Bone marrow (tissue), 2 donors: ENCODE measurements at regions not wholly inside any gene's neighbourhood (a gene's known extent, or its start where the extent isn't known, plus 50 kb on each side); places are given as distances from the start of the nearest gene placed in this dataset.

Source experiments
- DNase-seq, 2 donors: peaks; one replicate each; lab custom pipeline; 2025; lab: John Stamatoyannopoulos, UW

DNA sequence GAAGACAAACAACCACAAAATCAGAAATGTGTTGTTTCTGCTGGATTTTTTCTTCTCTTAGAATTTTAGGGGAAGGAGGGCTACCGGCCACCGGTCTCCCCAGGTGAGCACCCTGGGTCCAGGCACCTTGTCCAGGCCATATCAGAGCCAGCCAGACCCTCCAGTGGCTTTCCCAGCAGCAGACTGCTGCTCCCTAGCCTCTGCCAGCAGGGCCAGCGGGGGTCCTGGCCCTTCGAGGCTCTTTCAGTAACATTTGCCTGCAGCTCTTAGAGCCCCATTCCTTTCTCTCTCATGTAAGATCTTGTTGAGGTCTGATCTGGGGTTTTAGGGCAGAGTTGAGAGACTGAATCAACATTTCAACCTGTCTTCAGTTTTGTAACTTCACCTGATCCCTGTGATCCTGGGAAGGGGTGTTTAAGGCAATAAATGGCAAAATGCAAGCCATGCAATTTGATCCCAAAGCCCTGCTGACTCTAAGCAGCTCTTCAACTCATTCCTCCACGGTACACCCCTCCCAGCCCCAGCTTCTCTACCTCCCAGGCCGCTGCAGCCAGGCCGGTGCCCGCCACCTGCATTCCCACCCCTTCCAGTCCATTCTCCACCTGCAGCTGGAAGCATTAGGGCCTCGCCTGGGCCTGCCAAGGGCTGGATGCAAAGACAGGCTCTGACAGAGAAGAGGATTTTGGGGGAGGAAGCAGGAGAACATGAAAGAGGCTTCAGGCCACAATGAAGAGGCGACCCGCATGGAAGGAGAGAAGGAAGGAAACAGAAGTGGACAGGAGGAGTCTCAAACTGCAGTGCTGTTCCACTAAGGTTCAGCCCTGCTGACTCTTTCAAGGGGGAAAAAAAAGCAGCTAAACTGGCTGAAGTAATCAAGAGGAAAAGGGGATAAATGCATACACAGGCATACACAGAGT is 113.0 kb upstream of the FGF3 start:
- no peak for DNase-seq

DNA sequence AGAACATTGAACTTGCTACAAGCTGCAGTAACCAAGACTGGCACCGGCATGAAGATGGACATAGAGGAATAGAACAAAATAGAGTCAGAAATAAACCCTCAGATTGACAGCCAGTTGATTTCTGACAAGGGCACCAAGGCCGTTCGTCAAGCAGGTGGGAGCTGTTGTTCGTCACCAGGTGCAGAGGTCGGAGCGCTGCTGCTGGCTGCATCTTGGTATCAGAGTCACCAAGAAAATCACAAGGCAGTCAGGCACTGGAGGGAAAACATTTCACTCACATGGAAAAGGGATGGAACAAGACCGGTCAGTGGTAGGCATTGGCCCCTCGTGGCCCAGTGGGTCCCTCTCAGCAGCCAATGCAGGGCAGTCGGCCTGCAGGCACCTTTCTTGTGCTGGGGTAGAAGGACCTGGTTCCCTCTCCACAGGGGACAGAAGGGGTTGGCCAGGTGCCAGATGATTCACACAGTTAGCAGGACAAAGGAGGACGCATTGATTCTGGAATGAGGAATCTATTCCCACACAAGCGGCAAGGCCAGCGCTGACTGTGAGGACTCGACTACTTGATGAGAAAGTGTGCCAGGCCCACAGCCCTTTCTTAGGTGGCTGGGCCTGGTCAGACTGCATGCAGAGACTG is 115.8 kb upstream of the FGF3 start:
- DNase-seq, result no peak

DNA sequence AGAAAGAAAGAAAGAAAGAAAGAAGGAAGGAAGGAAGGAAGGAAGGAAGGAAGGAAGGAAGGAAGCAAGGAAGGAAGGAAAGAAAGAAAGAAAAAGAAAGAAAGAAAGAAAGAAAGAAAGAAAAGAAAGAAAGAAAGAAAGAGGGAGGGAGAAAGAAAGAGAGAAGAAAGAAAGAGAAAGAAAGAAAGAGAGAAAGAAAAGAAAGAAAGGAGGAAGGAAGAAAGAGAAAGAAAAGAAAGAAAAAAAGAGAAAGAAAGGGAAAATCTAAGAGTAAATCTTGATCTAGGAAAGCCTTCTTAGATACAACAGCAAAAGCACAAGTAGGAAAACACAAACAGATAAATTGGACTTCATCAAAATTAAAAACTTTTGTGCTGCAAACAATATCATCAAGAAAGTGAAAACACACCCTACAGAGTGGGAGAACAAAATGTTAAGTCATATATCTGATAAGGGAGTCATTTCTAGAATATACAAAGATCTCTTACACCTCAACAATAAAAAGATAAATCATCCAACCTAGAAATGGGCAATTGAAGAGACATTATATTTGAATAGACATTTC is 116.8 kb upstream of the FGF3 start:
- no peak for DNase-seq

DNA sequence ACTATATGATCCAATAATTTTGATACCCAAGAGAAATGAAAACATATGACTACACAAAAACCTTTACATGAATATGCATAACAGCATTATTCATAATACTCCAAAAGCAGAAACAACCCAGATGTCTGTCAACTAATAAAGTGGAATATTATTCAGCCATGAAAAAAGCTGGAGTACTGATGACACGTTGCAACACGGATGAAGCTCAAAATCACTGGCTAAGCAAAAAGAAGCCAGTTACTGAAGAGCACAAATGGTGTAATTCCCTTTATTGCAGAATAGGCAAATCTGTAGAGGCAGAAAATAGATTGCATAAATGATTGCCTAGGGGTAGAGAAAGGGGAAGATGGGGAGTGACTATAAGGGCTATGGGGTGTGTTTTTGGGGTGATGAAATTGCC is 117.6 kb upstream of the FGF3 start:
- no peak for DNase-seq

DNA sequence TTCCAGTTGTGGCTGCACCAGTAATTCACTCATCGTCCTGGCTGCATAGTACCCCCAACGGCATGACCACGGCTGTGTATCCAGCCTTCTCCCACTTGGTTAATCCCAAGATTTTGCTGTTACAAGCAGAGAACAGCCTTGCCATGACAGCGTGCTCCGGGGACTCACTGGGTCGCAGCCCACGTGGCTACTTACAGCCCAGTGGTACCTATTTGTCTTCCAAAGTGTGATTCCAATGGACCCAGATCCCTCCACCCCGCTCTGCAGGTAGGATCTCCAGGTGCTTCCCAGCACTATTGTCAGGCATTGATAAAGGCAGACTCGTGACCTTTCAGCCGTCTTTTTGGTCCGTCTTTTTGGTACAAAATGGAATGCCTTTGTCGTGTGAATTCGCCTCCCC is 119.0 kb upstream of the FGF3 start:
- no peak for DNase-seq

DNA sequence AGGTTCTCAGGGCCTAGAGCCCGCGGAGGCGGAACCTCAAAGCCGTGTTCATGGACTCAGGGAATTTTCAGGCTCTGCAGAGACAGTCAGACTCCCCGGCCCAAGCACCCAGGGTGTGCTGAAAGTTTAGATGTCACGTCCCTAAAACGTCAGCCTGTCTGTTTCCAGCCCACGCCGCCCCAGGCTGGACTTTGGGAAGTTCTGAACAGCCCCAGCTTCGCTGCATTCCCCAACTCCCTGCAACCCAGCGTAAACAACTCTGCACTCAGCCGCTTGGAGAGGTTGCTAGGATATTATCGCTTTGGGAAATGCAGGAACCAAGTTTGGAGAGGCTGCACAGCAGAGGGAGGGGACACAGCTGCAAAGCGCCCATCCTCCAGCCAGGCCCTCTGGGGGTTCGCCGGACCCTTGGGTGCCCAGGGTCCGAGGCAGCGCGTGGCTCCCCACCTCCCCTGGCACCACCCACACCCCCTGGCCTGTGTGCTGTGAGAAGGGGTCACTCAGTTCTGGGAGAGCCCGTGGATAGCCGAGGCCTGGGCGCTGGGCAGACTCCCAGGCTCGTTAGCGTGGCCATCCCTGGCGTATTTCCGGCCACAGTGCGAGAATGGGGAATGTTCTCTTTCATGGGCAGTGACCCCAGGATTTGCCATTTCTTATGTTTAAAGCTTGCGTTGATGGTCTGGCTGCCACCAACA is 120.5 kb upstream of the FGF3 start:
- no peak for DNase-seq

DNA sequence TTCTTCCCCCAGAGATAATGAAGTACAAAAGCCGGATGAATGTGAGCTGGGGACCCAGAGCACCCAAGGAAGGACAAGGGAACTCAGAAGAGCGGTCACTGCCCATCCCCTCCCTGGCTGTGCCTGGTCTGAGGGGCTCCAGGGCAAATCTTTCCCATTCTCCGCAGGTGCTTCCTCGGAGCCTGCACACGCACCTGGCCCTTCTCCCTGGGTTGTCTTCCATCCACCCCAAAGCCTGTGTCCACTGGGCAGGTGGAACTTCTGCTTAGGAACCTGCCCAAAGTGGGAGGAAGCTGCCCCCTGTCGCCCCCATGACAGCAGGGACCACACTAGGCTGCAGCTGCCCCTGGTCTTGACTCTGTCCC is 121.0 kb upstream of the FGF3 start:
- DNase-seq, result no peak

DNA sequence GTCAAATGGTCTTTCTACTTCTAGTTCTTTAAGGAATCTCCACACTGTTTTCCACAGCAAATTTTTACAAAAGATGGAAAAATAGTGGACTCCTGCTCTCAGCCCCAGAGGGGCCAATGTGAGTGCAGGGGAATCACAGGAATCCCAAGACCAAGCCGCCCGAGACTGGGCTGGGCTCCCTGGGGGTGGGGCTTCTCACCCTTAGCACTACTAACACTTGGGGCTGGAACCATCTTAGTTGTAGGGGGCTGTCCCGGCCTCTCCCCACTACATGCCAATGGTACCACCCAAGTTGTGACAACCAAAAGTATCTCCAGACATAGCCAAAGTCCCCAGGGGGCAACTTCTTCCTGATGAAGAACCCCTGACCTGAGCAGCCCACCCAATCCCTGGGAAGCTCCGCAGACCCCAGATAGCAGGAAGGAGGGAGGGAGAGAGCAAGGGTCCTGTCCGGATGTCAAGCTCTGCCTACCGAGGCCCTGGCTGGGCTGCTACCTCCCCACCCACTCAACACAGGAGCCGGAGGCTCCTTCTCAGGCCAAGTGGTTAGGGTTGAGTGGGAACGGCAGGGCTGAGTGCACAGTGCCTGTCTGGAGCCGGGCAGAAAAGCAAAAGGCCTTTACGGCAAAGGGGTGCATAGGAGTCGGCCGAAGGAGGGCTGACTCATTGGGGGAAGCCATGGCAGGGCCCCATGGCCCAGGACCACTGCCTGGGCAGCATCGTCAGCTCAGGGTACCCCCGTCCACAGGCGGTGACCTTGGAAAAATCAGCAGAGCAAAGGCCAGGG is 122.5 kb upstream of the FGF3 start:
- no peak for DNase-seq

DNA sequence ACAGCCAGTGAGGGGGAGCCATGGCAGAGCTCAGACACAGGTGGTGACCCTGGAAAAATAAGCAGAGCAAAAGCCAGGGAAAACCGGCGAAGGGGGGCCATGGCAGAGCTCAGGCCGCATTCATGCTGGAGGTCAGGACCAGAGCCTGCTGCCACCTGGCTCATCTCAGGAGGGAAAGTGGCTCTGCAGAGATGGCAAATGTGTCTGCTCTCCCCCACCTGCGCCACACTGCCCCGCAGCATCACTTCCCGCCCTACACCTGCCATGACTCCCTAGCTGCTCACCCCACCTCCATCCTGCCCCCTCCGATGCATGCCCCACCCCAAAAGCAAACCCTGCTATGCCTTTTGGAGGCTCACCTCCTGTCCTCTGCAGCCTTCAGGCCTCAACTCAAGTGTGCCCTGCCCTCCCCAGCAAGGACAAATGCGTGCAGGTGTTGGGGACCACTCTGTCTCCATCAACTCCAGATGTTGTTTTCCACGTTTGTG is 123.2 kb upstream of the FGF3 start:
- no peak for DNase-seq

DNA sequence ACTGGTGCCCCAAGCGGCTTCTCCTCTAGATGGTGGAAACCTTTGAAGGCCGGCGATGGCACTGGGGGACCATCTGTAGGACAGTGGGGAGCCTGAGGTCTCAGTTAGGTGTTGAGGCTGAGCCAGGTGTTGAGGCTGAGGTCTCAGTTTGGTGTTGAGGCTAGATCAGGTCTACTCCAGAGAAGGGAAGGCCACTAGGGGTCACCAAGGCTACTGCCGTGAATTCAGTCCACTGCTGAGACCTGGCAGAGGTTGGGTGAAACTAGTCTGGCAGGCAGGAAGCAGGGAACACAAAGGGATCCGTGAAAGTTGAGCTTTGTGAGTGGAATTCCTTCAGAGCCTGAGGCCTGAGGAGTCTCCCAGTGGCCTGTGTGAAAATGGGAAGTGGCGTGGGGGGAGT is 123.8 kb upstream of the FGF3 start:
- DNase-seq, result no peak

DNA sequence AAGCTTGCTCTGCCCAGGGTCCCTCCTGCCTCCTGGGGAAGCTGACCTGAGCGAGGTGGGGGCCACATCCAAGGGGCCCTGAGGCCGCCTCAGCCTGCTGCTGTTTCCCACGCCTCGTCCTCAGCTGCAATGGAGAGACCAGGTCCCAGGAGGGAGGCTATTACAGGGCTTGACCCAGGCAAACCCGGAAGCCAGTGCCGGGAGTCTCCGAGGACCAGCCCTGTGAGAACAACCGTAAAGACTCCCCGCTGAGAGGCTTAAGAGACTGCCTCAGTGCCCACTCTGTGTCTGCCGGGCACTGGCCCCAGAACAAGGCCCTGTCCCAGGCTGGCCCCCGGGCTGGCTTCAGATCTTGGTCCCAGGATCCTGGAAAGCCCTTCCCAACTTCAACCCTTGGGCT is 124.3 kb upstream of the FGF3 start:
- DNase-seq, result no peak

DNA sequence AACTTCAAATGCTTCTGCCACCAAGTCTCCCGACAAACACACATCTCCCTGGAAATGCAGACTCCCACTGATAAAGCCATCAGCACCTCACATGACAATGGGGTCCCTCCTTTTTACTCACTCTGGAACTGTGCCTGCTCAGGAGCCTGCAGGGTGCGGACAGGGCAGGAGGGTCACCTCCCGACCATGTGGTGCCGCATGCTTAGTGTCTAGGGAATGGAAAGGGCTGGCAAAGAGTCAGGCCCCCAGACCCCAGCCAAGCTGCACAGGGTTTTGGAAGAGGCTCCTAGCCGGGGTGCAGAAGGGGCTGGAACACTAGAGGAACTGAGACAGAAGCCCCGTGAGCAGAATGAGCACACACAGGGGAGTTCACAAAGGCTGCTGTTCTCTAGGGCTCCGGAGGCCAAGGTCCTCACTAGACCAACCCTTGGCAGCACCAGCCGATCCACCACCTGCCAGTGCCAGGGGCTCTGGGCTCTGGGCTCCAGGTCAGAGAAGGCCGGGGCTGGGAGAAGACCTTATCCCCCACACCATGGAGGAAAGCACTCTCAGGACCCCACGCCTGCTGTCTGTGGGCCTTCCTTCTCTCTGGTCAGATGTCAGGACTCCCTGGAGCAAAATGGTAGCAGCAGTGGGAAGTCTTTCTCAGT is 125.1 kb upstream of the FGF3 start:
- DNase-seq, result no peak

DNA sequence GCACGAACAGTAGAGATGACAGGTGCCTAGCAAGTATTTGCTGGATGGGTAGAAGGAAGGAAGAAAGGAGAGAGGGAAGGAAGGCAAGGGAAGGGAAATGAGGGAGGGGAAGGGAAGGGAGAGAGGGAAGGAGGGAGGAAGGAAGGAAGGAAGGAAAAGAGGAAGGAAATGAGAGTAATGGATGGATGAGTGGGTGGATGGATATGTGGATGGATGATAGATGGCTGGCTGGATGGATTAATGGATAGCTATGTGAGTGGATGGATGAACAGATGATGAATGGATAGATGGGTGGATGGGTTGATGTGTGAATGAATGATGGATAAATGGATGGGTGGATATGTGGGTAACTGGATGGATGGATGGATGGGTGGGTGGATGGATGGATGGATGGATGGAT is 125.9 kb upstream of the FGF3 start:
- DNase-seq, result no peak

DNA sequence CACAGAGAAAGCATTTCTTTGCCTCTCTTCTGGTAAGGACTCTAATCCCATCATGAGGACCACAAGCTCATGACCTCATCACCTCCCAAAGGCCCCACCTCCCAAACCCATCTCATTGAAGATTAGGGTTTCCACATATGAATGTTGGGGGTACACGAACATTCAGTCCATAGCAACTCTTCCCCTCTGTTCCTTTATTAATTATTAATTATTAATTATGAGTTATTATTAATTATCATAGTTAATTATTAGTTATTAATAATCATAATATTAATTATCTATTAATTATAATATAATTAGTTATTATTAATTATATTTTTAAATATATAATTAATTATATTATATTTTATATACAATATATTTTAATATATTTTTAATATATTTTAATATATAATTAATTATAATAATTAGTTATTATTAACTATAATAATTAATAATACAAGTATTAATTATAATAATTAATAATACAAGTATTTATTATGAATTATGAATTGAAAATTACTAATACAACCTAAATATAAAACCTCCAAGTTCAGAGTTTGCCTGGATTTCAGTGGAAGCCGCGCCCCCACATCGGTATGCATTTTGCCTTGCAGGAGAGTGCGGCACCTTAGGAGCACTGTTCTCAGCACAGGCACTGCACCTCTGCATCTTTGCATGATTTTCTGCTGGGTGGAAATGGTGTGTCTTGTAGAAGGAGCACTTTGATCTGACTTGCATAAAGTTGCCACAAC is 128.0 kb upstream of the FGF3 start:
- DNase-seq, result no peak

DNA sequence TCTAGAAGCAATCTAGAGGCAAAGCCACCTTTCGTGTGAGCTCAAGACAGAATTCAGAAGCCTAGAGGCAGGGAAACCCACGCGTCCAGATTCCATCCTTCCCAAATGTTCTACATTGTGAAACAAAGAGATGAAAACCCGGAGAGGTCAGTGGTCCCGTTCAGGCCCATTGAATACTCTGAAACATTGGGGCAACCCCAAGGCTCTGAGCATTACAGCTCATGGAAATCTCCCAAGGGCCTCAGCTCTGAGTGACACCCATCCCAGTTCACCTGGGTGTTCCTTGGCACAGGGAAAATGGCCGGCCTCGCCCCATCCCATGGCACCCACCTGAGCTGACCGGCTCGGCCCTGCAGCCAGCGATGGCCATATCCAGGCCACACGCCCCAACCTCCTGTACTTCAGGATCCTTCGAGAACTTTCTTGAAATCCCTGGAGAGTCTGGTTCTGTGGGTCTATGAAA is 128.6 kb upstream of the FGF3 start:
- no peak for DNase-seq

DNA sequence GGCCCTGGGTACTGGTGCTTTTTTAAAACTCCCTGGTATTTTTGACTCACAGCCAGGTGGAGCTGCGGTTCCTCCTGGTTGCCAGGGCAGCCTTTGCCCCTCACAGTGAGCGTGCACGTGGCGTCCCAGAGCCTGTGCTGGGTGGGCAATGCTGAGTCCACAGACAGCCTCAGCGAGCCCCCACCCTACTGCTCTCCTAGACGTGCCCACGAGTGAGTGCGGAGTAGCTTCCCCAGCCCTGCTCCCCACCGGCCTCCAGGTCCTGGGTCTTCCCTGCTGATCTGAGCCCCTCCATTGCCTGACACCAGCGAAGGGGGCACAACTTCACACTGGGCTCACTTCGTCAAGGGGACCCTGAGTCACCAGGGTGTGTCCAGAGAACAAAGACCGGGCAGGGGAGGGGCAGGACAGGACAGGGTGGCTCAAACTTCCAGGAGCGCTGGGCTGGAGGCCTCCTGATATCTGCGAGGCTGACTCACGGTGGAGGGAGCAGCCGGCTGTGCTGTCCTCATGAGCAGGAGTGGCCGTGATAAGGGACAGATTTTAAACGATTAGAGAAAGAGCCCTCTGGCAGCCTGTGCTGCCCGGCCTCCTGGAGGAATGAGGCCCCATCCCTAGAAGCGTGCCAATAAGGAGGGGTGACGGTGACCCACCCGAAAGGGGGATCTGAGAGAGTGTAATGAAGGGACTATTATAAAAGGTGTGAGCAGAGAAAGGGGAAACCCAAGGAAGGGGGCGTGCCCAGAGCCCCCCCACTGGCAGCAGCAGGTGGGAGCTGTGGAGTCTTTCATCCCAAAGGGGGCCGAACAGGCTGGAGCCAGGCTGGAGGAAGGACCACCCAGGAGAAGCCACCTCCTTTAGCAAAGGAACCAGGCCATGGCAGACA is 129.3 kb upstream of the FGF3 start:
- DNase-seq, result no peak

DNA sequence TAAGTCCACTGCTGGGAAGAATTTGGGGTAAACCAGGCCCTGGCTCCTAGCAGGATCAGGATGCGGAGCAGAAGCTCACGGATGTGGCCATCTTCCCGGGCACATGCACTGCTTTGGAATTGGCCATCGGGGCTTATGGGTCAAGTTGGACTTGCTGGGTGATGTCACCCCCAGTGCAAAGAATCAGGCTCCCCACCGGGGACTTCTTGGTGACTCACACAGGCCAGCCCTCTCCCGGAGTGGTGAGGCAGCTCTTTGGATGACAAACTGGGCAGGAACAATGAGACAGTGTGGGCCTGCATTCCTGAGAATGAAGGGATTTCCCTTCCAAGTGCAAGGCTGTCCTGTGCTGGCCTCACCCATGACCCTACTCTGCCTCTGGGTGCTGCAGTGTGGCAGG is 128.8 kb upstream of the ANO1 start:
- no peak for DNase-seq

DNA sequence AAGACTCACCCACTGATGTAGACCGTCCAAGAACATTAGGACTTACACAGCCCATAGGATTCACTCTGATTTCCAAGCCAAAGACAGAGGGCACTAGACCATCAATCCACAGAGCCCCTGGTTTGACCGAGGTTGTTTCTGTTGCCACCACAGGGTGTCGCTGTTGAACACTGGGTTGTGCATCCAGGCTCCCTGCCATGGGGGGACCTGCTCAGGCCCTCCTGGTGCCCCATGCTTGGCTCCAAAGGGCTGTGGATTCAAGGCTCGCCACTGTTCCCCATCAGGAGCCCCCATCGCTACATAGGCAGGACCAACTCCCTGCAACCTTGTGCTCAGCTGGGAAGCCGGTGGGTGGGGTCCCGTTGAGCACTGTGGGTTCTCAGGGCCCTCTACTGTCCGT is 128.0 kb upstream of the ANO1 start:
- no peak for DNase-seq

DNA sequence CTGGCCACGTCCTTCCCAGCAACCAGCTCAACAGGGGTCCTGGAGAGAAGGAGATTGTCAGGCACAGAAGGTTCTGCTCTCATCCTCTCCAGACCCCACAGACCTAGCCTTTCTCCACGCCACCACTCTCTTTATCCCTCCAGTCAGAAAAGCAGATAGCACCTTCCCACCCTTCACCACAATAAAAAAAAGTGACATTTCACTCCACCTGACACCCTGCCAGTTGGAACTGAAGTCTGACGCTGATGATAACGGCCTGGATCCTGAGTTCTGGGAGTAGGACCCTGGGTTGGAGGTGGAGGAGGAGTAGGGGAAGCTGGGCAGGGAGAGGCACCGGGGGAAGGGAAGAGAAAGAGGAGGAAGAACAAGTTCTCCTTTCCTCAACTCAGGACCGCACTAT is 127.5 kb upstream of the ANO1 start:
- no peak for DNase-seq

DNA sequence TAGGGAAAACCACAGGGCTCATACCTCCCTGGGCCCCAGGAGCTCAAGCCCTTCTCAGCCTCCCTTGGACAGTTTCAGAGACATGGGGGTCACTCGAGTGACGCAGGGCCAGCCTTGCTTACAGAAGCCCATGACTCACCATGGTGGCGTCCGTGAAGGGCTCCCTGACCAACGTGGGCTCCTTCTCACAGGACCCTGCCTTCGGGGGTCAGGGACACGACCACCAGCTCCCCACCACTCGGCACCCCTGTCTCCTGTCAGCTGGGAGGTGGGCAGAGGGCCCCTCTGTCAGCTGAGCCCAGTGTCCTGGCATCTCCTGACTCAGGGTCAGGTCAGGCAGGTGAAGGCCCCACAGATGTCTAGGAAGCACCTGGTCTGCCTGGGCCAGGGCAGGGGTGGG is 126.3 kb upstream of the ANO1 start:
- DNase-seq, result no peak
